GM18873 (cell line): ENCODE measurements at regions not wholly inside any gene's neighbourhood (a gene's known extent, or its start where the extent isn't known, plus 50 kb on each side); places are given as distances from the start of the nearest gene placed in this dataset.

Source experiments
- ATAC-seq: cut with Tn5 transposase; IDR thresholded peaks from one replicate; pipeline ENCODE4 v1.9.1; 2021; ENCODE audit warnings: mild to moderate bottlenecking, moderate library complexity, moderate number of reproducible peaks; ENCODE audit not compliant: unreplicated experiment, low FRiP score

- no peak for ATAC-seq
Measured at GRCh38 chr11:115581871-115582639, 77.8 kb upstream of the CADM1 start.

- ATAC-seq: no peak
Measured at GRCh38 chr11:115580927-115581680, 76.9 kb upstream of the CADM1 start.

GRCh38 chr11:115580416-115580815, 76.2 kb upstream of the CADM1 start:
- ATAC-seq: no peak

- ATAC-seq: no peak
Measured at GRCh38 chr11:115579181-115579825, 75.1 kb upstream of the CADM1 start.

- ATAC-seq: no peak
Measured at GRCh38 chr11:115578275-115578674, 74.1 kb upstream of the CADM1 start.

GRCh38 chr11:115577701-115578100, 73.5 kb upstream of the CADM1 start:
- no peak for ATAC-seq

- ATAC-seq: no peak
Measured at GRCh38 chr11:115576606-115577380, 72.6 kb upstream of the CADM1 start.

- ATAC-seq: no peak
Measured at GRCh38 chr11:115572551-115572950, 68.3 kb upstream of the CADM1 start.

GRCh38 chr11:115566180-115566764, 62.1 kb upstream of the CADM1 start:
- no peak for ATAC-seq

GRCh38 chr11:115564851-115565250, 60.6 kb upstream of the CADM1 start:
- ATAC-seq: no peak

- ATAC-seq: no peak
Measured at GRCh38 chr11:115561116-115561515, 56.9 kb upstream of the CADM1 start.

- ATAC-seq: no peak
Measured at GRCh38 chr11:115558635-115559034, 54.4 kb upstream of the CADM1 start.

GRCh38 chr11:115557681-115558080, 53.5 kb upstream of the CADM1 start:
- no peak for ATAC-seq

- no peak for ATAC-seq
Measured at GRCh38 chr11:115556984-115557383, 52.8 kb upstream of the CADM1 start.

- ATAC-seq: no peak
Measured at GRCh38 chr11:115555336-115556090, 51.3 kb upstream of the CADM1 start.
